ENCODE measurements at regions not wholly inside any gene's neighbourhood (a gene's known extent, or its start where the extent isn't known, plus 50 kb on each side); places are given as distances from the start of the nearest gene placed in this dataset.
"Not testable (repeated sequence)": the region's sequence is repeated elsewhere in the genome, so short reads cannot be mapped to it uniquely, and the experiment has no call there.

DNA sequence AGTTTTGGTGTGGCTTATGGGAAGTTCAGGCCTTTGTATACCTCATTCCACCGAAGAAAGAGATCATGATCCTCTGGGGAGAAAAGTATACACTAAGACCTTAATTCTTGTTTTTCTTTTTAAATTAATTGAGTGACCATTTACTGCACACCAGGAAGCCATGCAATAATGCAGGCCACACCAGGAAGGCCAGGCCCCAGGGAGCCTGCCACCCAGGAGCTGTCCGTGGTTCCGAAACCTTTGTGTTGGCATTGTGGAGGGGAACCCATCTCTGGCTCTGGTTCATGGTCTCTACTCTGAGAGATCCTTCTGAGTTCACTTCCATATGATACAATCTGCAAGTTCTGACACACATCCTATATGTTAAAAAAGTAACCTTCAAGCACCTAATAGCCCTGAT is 291.8 kb downstream of the MIAT start:
- Histone ChIP-seq H3K9me2 (ENCODE audit: low read depth, low read length) (no peaks in the 10 kb centered on the region), H3K9ac (ENCODE audit: low read length) (no peak overlapping the region), H3K4me3 (ENCODE audit: low read depth, low read length, poor library complexity, severe bottlenecking) (no peak overlapping the region), H3K27ac (ENCODE audit: low read depth, low read length, poor library complexity, severe bottlenecking) (no peak overlapping the region), H3F3A (ENCODE audit: insufficient read depth, low read length) (no peaks in the 10 kb centered on the region), H3K9me3 (ENCODE audit: low read length) (no peaks in the 10 kb centered on the region), H3K27me3 (ENCODE audit: insufficient read depth, low read length) (no peaks in the 10 kb centered on the region), H3K36me3 (ENCODE audit: insufficient read depth, low read length) (no peaks in the 10 kb centered on the region), H3K4me2 (ENCODE audit: low read length) (no peak overlapping the region), H2AFZ (ENCODE audit: low read length) (no peak overlapping the region), H3K4me1 (ENCODE audit: insufficient read depth, low read length, severe bottlenecking) (no peaks in the 10 kb centered on the region), H4K20me1 (ENCODE audit: insufficient read depth, low read length) (no peaks in the 10 kb centered on the region), H3K79me2 (ENCODE audit: insufficient read depth, low read length) (no peaks in the 10 kb centered on the region)
- TF ChIP-seq CTCF (IDR thresholded peaks at IDR 0.05; ENCODE audit: low read length): no peak

- not testable (repeated sequence) for H3K9ac ChIP-seq (ENCODE audit: low read length); H3K79me2 ChIP-seq (ENCODE audit: insufficient read depth, low read length); H3K9me2 ChIP-seq (ENCODE audit: low read depth, low read length); H3K36me3 ChIP-seq (ENCODE audit: insufficient read depth, low read length); H3F3A ChIP-seq (ENCODE audit: insufficient read depth, low read length); H4K20me1 ChIP-seq (ENCODE audit: insufficient read depth, low read length); H3K27me3 ChIP-seq (ENCODE audit: insufficient read depth, low read length); H3K4me1 ChIP-seq (ENCODE audit: insufficient read depth, low read length, severe bottlenecking); H3K9me3 ChIP-seq (ENCODE audit: low read length); H2AFZ ChIP-seq (ENCODE audit: low read length); H3K27ac ChIP-seq (ENCODE audit: low read depth, low read length, poor library complexity, severe bottlenecking); H3K4me2 ChIP-seq (ENCODE audit: low read length); H3K4me3 ChIP-seq (ENCODE audit: low read depth, low read length, poor library complexity, severe bottlenecking)
These were observed 293.8 kb downstream of the MIAT start for GRCh38 chr22:26951139-26951538.

DNA sequence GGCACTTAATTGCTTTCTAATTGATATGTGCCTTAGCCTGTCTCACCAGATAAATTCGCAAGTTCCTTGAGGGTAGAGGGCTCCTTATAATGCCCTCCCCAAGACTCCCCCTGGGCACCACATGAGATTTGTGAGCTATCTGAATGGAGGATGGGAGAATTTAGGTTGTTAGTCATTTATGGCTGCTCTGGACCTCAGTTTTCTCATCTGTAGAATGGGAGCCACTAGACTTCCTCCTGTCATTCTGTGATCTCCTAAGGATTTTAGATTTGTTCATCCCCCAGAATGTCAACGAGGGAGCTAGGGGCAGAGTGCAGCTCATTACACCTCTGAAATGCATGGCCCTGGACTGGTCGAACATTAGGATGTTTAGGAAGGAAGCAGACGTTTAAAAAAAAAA is 294.6 kb downstream of the MIAT start:
- Histone ChIP-seq H3K4me1 (ENCODE audit: insufficient read depth, low read length, severe bottlenecking) (no peaks in the 10 kb centered on the region), H3K79me2 (ENCODE audit: insufficient read depth, low read length) (no peaks in the 10 kb centered on the region), H2AFZ (ENCODE audit: low read length) (no peak overlapping the region), H3K9ac (ENCODE audit: low read length) (no peak overlapping the region), H3K27me3 (ENCODE audit: insufficient read depth, low read length) (no peaks in the 10 kb centered on the region), H3K36me3 (ENCODE audit: insufficient read depth, low read length) (no peaks in the 10 kb centered on the region), H3K9me2 (ENCODE audit: low read depth, low read length) (no peaks in the 10 kb centered on the region), H3K27ac (ENCODE audit: low read depth, low read length, poor library complexity, severe bottlenecking) (no peak overlapping the region), H3K4me2 (ENCODE audit: low read length) (no peak overlapping the region), H3F3A (ENCODE audit: insufficient read depth, low read length) (no peaks in the 10 kb centered on the region), H4K20me1 (ENCODE audit: insufficient read depth, low read length) (no peaks in the 10 kb centered on the region), H3K9me3 (ENCODE audit: low read length) (no peaks in the 10 kb centered on the region), H3K4me3 (ENCODE audit: low read depth, low read length, poor library complexity, severe bottlenecking) (no peak overlapping the region)
- TF ChIP-seq EZH2 (IDR thresholded peaks at IDR 0.05; ENCODE audit: borderline replicate concordance, low read length) (no peak), CTCF (IDR thresholded peaks at IDR 0.05; ENCODE audit: low read length) (no peak)

- Histone ChIP-seq H4K20me1 (ENCODE audit: insufficient read depth, low read length) (no peaks in the 10 kb centered on the region), H3K27ac (ENCODE audit: low read depth, low read length, poor library complexity, severe bottlenecking) (no peak overlapping the region), H3K4me2 (ENCODE audit: low read length) (no peak overlapping the region), H3K9me2 (ENCODE audit: low read depth, low read length) (no peaks in the 10 kb centered on the region), H3K27me3 (ENCODE audit: insufficient read depth, low read length) (no peaks in the 10 kb centered on the region), H3K4me3 (ENCODE audit: low read depth, low read length, poor library complexity, severe bottlenecking) (no peak overlapping the region), H3K79me2 (ENCODE audit: insufficient read depth, low read length) (no peaks in the 10 kb centered on the region), H3K36me3 (ENCODE audit: insufficient read depth, low read length) (no peaks in the 10 kb centered on the region), H3K4me1 (ENCODE audit: insufficient read depth, low read length, severe bottlenecking) (no peaks in the 10 kb centered on the region), H3K9me3 (ENCODE audit: low read length) (no peaks in the 10 kb centered on the region), H3F3A (ENCODE audit: insufficient read depth, low read length) (no peaks in the 10 kb centered on the region), H2AFZ (ENCODE audit: low read length) (no peak overlapping the region), H3K9ac (ENCODE audit: low read length) (no peak overlapping the region)
- TF ChIP-seq EZH2 (IDR thresholded peaks at IDR 0.05; ENCODE audit: borderline replicate concordance, low read length): no peak
- TF ChIP-seq CTCF (IDR thresholded peaks at IDR 0.05; ENCODE audit: low read length): no peak
These were observed 295.1 kb downstream of the MIAT start for GRCh38 chr22:26952451-26953011.

Measured in OCI-LY1 (cell line).